IMR-90 (cell line): ENCODE measurements at regions not wholly inside any gene's neighbourhood (a gene's known extent, or its start where the extent isn't known, plus 50 kb on each side); places are given as distances from the start of the nearest gene placed in this dataset.

ENCODE experiments used
- ATAC-seq: fragments of 200-7000 bp; cut with Tn5 transposase; 2 replicates; pipeline ENCODE4 v1.9.1; 2020; ENCODE audit warnings: low read depth, mild to moderate bottlenecking, moderate library complexity
- BruUV-seq: library from RNA; stranded (reverse); fragments of 400-500 nt; replicated peaks from 2 replicates; lab custom pipeline; 2021; lab: Mats Ljungman, UMichigan
- CTCF ChIA-PET: fragments of 300-600 bp; formaldehyde crosslinking; extraction: SDS; loops from one replicate; lab custom pipeline; 2021; ENCODE audit warnings: antibody characterized with exemption; lab: Yijun Ruan, JAX
- POLR2A ChIA-PET: fragments of 300-600 bp; sonication (Branson Sonifier 250); formaldehyde crosslinking; loops from one replicate; lab custom pipeline; 2022; ENCODE audit warnings: antibody characterized with exemption; ENCODE audit not compliant: unreplicated experiment; lab: Charles Lee
- DNase-seq: peaks from one replicate; pipeline ENCODE4 v3.0.0; 2013
- H2AFZ ChIP-seq: replicated peaks from 2 replicates; pipeline ENCODE3; 2013; ENCODE audit warnings: low read length, mild to moderate bottlenecking; ENCODE audit not compliant: poor library complexity
- H2AK5ac ChIP-seq: 2 replicates; pipeline ENCODE4 v1.6.1; 2013; ENCODE audit warnings: low read depth, low read length, inconsistent platforms
- H2AK9ac ChIP-seq: replicated peaks from 2 replicates; pipeline ENCODE3; 2013; ENCODE audit warnings: mild to moderate bottlenecking, low read depth, low read length, moderate library complexity; ENCODE audit not compliant: poor library complexity
- H2BK120ac ChIP-seq: 2 replicates; pipeline ENCODE4 v1.6.1; 2013; ENCODE audit warnings: low read depth, low read length, inconsistent platforms
- H2BK15ac ChIP-seq: 3 replicates; pipeline ENCODE4 v1.6.1; 2013; ENCODE audit warnings: low read depth, low read length, inconsistent platforms
- H2BK20ac ChIP-seq: 2 replicates; pipeline ENCODE4 v1.6.1; 2013; ENCODE audit warnings: low read depth, mild to moderate bottlenecking, inconsistent platforms, low read length, moderate library complexity
- H2BK5ac ChIP-seq: 2 replicates; pipeline ENCODE4 v1.6.1; 2013; ENCODE audit warnings: mild to moderate bottlenecking, low read depth, low read length, inconsistent platforms; ENCODE audit not compliant: poor library complexity, severe bottlenecking
- H3K14ac ChIP-seq: replicated peaks from 2 replicates; pipeline ENCODE4 v1.6.1; 2013; ENCODE audit warnings: low read depth, low read length, inconsistent platforms
- H3K18ac ChIP-seq: 2 replicates; pipeline ENCODE4 v1.6.1; 2013; ENCODE audit warnings: low read depth, low read length, control low read depth
- H3K23ac ChIP-seq: 2 replicates; pipeline ENCODE4 v1.6.1; 2013; ENCODE audit warnings: low read depth, low read length, inconsistent platforms
- H3K27ac ChIP-seq: 2 replicates; pipeline ENCODE4 v1.5.1; 2013; ENCODE audit warnings: mild to moderate bottlenecking, control low read depth, low read length; ENCODE audit not compliant: insufficient read depth
- H3K27me3 ChIP-seq: 2 replicates; pipeline ENCODE4 v1.6.1; 2013; ENCODE audit warnings: low read length; ENCODE audit not compliant: control insufficient read depth, insufficient read depth
- H3K36me3 ChIP-seq: 2 replicates; pipeline ENCODE4 v1.6.1; 2013; ENCODE audit warnings: low read length, mixed read lengths; ENCODE audit not compliant: control insufficient read depth, insufficient read depth
- H3K4ac ChIP-seq: 2 replicates; pipeline ENCODE4 v1.6.1; 2013; ENCODE audit warnings: low read depth, low read length, inconsistent platforms
- H3K4me1 ChIP-seq: 2 replicates; pipeline ENCODE4 v1.6.1; 2013; ENCODE audit warnings: low read length, mixed read lengths; ENCODE audit not compliant: control insufficient read depth, insufficient read depth
- H3K4me2 ChIP-seq: 2 replicates; pipeline ENCODE4 v1.6.1; 2013; ENCODE audit warnings: low read depth, mild to moderate bottlenecking, control low read depth, low read length, moderate library complexity
- H3K4me3 ChIP-seq: 2 replicates; pipeline ENCODE4 v1.5.1; 2013; ENCODE audit warnings: low read depth, mild to moderate bottlenecking, control low read depth, low read length, moderate library complexity; ENCODE audit not compliant: insufficient read depth
- H3K56ac ChIP-seq: 2 replicates; pipeline ENCODE4 v1.6.1; 2013; ENCODE audit warnings: low read length, inconsistent platforms; ENCODE audit not compliant: insufficient read depth; ENCODE audit errors: extremely low read depth
- H3K79me1 ChIP-seq, 2 experiments: 2 replicates each; pipeline ENCODE4 v1.6.1; 2013; ENCODE audit warnings: low read length in 2 of 2, inconsistent platforms in 1 of 2, low read depth in 1 of 2
- H3K9ac ChIP-seq: 2 replicates; pipeline ENCODE4 v1.6.1; 2013; ENCODE audit warnings: low read depth, low read length, control low read depth
- H3K9me1 ChIP-seq: 2 replicates; pipeline ENCODE4 v1.6.1; 2013; ENCODE audit warnings: low read length, inconsistent platforms; ENCODE audit not compliant: insufficient read depth
- H3K9me3 ChIP-seq: 2 replicates; pipeline ENCODE4 v1.6.1; 2013; ENCODE audit warnings: low read length; ENCODE audit not compliant: control insufficient read depth, insufficient read depth
- H4K20me1 ChIP-seq: 2 replicates; pipeline ENCODE4 v1.6.1; 2013; ENCODE audit warnings: low read length, inconsistent platforms; ENCODE audit not compliant: insufficient read depth
- H4K5ac ChIP-seq: 2 replicates; pipeline ENCODE4 v1.6.1; 2013; ENCODE audit warnings: mild to moderate bottlenecking, low read depth, low read length, control low read depth
- H4K8ac ChIP-seq, 2 experiments: 2 replicates each; pipeline ENCODE4 v1.6.1; 2013; ENCODE audit warnings: low read depth in 2 of 2, low read length in 2 of 2, control low read depth in 1 of 2, inconsistent platforms in 1 of 2
- H4K91ac ChIP-seq: 2 replicates; pipeline ENCODE4 v1.6.1; 2013; ENCODE audit warnings: low read depth, low read length, inconsistent platforms; ENCODE audit not compliant: insufficient read depth
- BHLHE40 ChIP-seq: fragments of 150-350 bp; IDR thresholded peaks from 2 replicates; pipeline ENCODE4 v1.6.1; 2016; ENCODE audit warnings: mild to moderate bottlenecking, low read depth, low read length
- CEBPB ChIP-seq: IDR thresholded peaks from 2 replicates; pipeline ENCODE4 v1.6.1; 2012; ENCODE audit warnings: low read depth, low read length, improper control_type of control experiment
- CHD1 ChIP-seq: IDR thresholded peaks from 2 replicates; pipeline ENCODE4 v1.6.1; 2012; ENCODE audit warnings: low read depth, low read length, improper control_type of control experiment
- CTCF ChIP-seq: conservative IDR thresholded peaks from 2 replicates; pipeline ENCODE4 v1.5.1; 2012; ENCODE audit warnings: mild to moderate bottlenecking, low read depth, low read length, improper control_type of control experiment
- FOS ChIP-seq: fragments of 150-350 bp; IDR thresholded peaks from 2 replicates; pipeline ENCODE4 v1.6.1; 2016; ENCODE audit warnings: low read depth, low read length
- MAFK ChIP-seq: IDR thresholded peaks from 2 replicates; pipeline ENCODE4 v1.6.1; 2012; ENCODE audit warnings: low read depth, low read length, improper control_type of control experiment
- MAZ ChIP-seq: IDR thresholded peaks from 2 replicates; pipeline ENCODE4 v1.6.1; 2012; ENCODE audit warnings: low read depth, mild to moderate bottlenecking, low read length, improper control_type of control experiment, moderate library complexity, borderline replicate concordance
- MXI1 ChIP-seq: IDR thresholded peaks from 2 replicates; pipeline ENCODE4 v1.6.1; 2012; ENCODE audit warnings: low read depth, mild to moderate bottlenecking, low read length, moderate library complexity, borderline replicate concordance
- NFE2L2 ChIP-seq: fragments of 150-350 bp; IDR thresholded peaks from 2 replicates; pipeline ENCODE4 v1.6.1; 2016; ENCODE audit warnings: low read depth, mild to moderate bottlenecking, low read length
- POLR2A ChIP-seq: IDR thresholded peaks from 2 replicates; pipeline ENCODE4 v1.6.1; 2012; ENCODE audit warnings: mild to moderate bottlenecking, low read depth, low read length
- RAD21 ChIP-seq: IDR thresholded peaks from 2 replicates; pipeline ENCODE4 v1.6.1; 2012; ENCODE audit warnings: low read length, improper control_type of control experiment
- RCOR1 ChIP-seq: IDR thresholded peaks from 2 replicates; pipeline ENCODE4 v1.6.1; 2012; ENCODE audit warnings: mild to moderate bottlenecking, low read length, improper control_type of control experiment; ENCODE audit not compliant: insufficient replicate concordance
- RFX5 ChIP-seq: IDR thresholded peaks from 2 replicates; pipeline ENCODE4 v1.8.0; 2012; ENCODE audit warnings: low read depth, mild to moderate bottlenecking, low read length, moderate library complexity
- SMC3 ChIP-seq: fragments of 150-350 bp; IDR thresholded peaks from 2 replicates; pipeline ENCODE4 v1.6.1; 2016; ENCODE audit warnings: low read depth, mild to moderate bottlenecking, antibody characterized with exemption, low read length, moderate library complexity
- USF2 ChIP-seq: fragments of 150-350 bp; IDR thresholded peaks from 2 replicates; pipeline ENCODE4 v1.6.1; 2017; ENCODE audit warnings: mild to moderate bottlenecking, antibody characterized with exemption, low read length, low read depth
- WGBS, 2 experiments: methylation state at CpG; one replicate each; pipeline versions ENCODE4 v1.1.5 to v1.1.7; 2013; ENCODE audit warnings: missing lambda C conversion rate in 2 of 2; ENCODE audit not compliant: insufficient read length in 1 of 2; ENCODE audit errors: extremely low coverage in 2 of 2; 5-methylcytosine and 5-hydroxymethylcytosine counted together
- dilution Hi-C: fragments of 300-500 bp; cut with HindIII; formaldehyde crosslinking; loops from one replicate; pipeline ENCODE4 v1.14.3; 2018; ENCODE audit warnings: low sequenced_read_pairs; ENCODE audit not compliant: unreplicated experiment
- in situ Hi-C: fragments of 300-500 bp; cut with MboI; formaldehyde crosslinking; loops from 3 replicates; pipeline ENCODE4 v1.14.3; 2019; ENCODE audit warnings: low sequenced_read_pairs, inconsistent platforms, mixed read lengths
- intact Hi-C: fragments of 100-400 bp; cut with micrococcal nuclease; formaldehyde crosslinking; loops from 2 replicates; pipeline ENCODE4 v1.10.0; 2022

GRCh38 chrX:69387567-69388487 is 116.3 kb upstream of the NALF2 start:
- H2AK5ac ChIP-seq = no peak overlapping the region
- H2BK5ac ChIP-seq = no peak overlapping the region
- no peak overlapping the region for H3K56ac ChIP-seq
- dilution Hi-C loops = no loop called here
- in situ Hi-C loops = loop anchor here (10.0 to 25.0 kb wide), 3 partner anchors 99 to 1201 kb away; partner anchors contain the start of gene EFNB1
- H3K79me1 ChIP-seq = no peaks in the 10 kb centered on the region
- H3K9me3 ChIP-seq = no peaks in the 10 kb centered on the region
- no peak overlapping the region for H3K18ac ChIP-seq
- H3K4me1 ChIP-seq = no peaks in the 10 kb centered on the region
- no peak overlapping the region for H3K4ac ChIP-seq
- no peak overlapping the region for H2BK120ac ChIP-seq
- H2BK20ac ChIP-seq = no peak overlapping the region
- H2AFZ ChIP-seq = peak overlapping the region; percentile 72
- H4K20me1 ChIP-seq = no peaks in the 10 kb centered on the region
- WGBS, 2 experiments = 0% methylated on average over 3 of the region's 13 CpGs; no CpG with 5 or more reads in 1 of the 2 experiments
- no peaks in the 10 kb centered on the region for H3K36me3 ChIP-seq
- ChIA-PET CTCF (interaction anchor here (0.7 to 1.3 kb wide), 2 partner anchors 565 to 655 kb away, joined by 3 to 5 read pairs; no protein-coding TSS in a partner anchor), POLR2A (no interaction called here)
- no peak overlapping the region for H4K5ac ChIP-seq
- no peak overlapping the region for H3K23ac ChIP-seq
- no peak overlapping the region for H2BK15ac ChIP-seq
- no peak overlapping the region for H4K8ac ChIP-seq
- H3K14ac ChIP-seq = no peak overlapping the region
- no peak overlapping the region for H3K27ac ChIP-seq
- H2AK9ac ChIP-seq = no peak overlapping the region
- H4K91ac ChIP-seq = no peak overlapping the region
- ATAC-seq = peak; percentile 85
- peak; percentile 21 for DNase-seq
- H3K27me3 ChIP-seq = peaks cover 56% of the 10 kb centered on the region
- H3K4me2 ChIP-seq = no peak overlapping the region
- intact Hi-C loops = loop anchor here (5.0 to 10.0 kb wide), 3 partner anchors 101 to 1191 kb away; no protein-coding TSS in a partner anchor
- H3K9me1 ChIP-seq = no peaks in the 10 kb centered on the region
- no peak overlapping the region for H3K4me3 ChIP-seq
- H3K9ac ChIP-seq = no peak overlapping the region
- BruUV-seq = no TSS peak
- peak; percentile 72 for TF ChIP-seq RAD21
- no peak for TF ChIP-seq POLR2A
- no peak for TF ChIP-seq MXI1
- TF ChIP-seq FOS = no peak
- TF ChIP-seq SMC3 = peak; percentile 47
- no peak for TF ChIP-seq RCOR1
- no peak for TF ChIP-seq MAFK
- no peak for TF ChIP-seq NFE2L2
- TF ChIP-seq CHD1 = no peak
- peak; percentile 66 for TF ChIP-seq CTCF
- no peak for TF ChIP-seq BHLHE40
- TF ChIP-seq CEBPB = no peak
- no peak for TF ChIP-seq RFX5
- TF ChIP-seq USF2 = no peak
- no peak for TF ChIP-seq MAZ
